Keratinocyte (primary cell): ENCODE measurements at regions not wholly inside any gene's neighbourhood (a gene's known extent, or its start where the extent isn't known, plus 50 kb on each side); places are given as distances from the start of the nearest gene placed in this dataset.

Experiments
- EZH2 ChIP-seq: IDR thresholded peaks from one replicate; pipeline ENCODE4 v1.6.1; 2012; ENCODE audit warnings: inconsistent platforms, mild to moderate bottlenecking, low read length, moderate library complexity
- TF ChIP-seq, protein P1 (sequence below), 3 experiments: IDR thresholded peaks in 1 of 3; conservative IDR thresholded peaks in 1 of 3; optimal IDR thresholded peaks in 1 of 3; 2 replicates in 2 of 3; 3 replicates in 1 of 3; pipeline versions ENCODE3 to v1.5.1; 2011; ENCODE audit warnings: low read length in 3 of 3, mild to moderate bottlenecking in 3 of 3, moderate library complexity in 2 of 3, control low read depth in 1 of 3, inconsistent platforms in 1 of 3; ENCODE audit not compliant: insufficient read depth in 2 of 3; ENCODE audit errors: extremely low read depth in 1 of 3

DNA sequence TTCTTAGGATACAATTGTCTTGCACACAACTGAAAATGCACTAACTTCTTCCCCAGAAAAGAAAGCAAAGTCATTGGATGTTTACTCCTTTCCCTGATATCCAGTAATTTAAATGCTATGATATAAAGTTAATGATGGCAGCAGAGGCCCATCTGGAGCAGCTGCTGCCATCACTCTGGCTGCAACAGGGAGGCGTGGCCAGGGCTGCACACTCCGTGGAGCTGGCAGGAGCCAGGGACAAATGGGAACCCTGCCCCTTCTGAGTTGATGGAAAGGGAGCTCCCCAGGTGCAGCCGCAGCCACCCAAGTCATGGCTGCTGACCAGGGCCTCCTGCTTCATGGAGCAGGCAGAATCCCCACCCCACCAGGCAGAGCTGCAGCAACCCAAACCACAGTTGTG lies 72.6 kb upstream of the ALDH1A3 start:
- TF ChIP-seq, protein P1, sequence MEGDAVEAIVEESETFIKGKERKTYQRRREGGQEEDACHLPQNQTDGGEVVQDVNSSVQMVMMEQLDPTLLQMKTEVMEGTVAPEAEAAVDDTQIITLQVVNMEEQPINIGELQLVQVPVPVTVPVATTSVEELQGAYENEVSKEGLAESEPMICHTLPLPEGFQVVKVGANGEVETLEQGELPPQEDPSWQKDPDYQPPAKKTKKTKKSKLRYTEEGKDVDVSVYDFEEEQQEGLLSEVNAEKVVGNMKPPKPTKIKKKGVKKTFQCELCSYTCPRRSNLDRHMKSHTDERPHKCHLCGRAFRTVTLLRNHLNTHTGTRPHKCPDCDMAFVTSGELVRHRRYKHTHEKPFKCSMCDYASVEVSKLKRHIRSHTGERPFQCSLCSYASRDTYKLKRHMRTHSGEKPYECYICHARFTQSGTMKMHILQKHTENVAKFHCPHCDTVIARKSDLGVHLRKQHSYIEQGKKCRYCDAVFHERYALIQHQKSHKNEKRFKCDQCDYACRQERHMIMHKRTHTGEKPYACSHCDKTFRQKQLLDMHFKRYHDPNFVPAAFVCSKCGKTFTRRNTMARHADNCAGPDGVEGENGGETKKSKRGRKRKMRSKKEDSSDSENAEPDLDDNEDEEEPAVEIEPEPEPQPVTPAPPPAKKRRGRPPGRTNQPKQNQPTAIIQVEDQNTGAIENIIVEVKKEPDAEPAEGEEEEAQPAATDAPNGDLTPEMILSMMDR (optimal IDR thresholded peaks at IDR 0.05 in 1 of 3, IDR thresholded peaks at IDR 0.05 in 1 of 3, conservative IDR thresholded peaks at IDR 0.05 in 1 of 3; ENCODE audit: extremely low read depth in 1 of 3, insufficient read depth in 2 of 3, low read length in 3 of 3), result no peak
- TF ChIP-seq EZH2, result no peak
